ENCODE measurements at regions not wholly inside any gene's neighbourhood (a gene's known extent, or its start where the extent isn't known, plus 50 kb on each side); places are given as distances from the start of the nearest gene placed in this dataset.

DNA sequence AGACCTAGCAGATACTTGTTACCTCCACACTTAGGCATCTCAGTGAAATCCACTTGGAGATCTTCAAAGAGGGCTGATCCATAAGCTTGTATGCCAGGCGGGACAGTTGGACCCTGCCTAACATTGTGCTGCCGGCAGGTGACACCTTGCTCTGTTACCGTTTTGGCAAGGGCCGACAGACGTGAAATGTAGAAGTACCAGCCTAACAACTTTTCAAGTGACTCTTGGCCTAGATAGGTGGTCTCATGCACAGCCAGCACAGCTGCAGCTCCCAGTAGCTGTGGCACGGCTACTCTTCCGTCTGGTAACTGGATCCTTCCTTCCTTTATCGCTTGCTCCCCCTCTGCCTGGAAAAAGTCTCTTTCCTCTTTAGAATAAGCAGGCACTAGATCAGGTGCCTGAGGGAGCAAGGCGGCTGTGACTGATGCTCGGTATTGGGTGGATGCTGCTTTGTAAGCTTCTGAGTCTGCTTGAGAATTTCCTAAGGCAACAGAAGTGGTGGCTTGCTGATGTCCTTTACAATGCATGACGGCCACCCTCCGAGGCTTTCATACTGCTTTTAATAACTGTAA is 713.5 kb downstream of the AMY1C start:
- no peak overlapping the region for H3K27ac Mint-ChIP-seq (ENCODE audit: unreplicated experiment)
- Histone ChIP-seq H3K27me3 (replicated peaks; ENCODE audit: control insufficient read depth, insufficient read depth, low read length) (no peaks in the 10 kb centered on the region), H3K9me3 (no peaks in the 10 kb centered on the region), H3K4me3 (ENCODE audit: low read depth, low read length) (no peak overlapping the region), H3K36me3 (ENCODE audit: control insufficient read depth, insufficient read depth, low read length) (no peaks in the 10 kb centered on the region), H3K4me1 (no peaks in the 10 kb centered on the region)
- TF ChIP-seq, protein P1, sequence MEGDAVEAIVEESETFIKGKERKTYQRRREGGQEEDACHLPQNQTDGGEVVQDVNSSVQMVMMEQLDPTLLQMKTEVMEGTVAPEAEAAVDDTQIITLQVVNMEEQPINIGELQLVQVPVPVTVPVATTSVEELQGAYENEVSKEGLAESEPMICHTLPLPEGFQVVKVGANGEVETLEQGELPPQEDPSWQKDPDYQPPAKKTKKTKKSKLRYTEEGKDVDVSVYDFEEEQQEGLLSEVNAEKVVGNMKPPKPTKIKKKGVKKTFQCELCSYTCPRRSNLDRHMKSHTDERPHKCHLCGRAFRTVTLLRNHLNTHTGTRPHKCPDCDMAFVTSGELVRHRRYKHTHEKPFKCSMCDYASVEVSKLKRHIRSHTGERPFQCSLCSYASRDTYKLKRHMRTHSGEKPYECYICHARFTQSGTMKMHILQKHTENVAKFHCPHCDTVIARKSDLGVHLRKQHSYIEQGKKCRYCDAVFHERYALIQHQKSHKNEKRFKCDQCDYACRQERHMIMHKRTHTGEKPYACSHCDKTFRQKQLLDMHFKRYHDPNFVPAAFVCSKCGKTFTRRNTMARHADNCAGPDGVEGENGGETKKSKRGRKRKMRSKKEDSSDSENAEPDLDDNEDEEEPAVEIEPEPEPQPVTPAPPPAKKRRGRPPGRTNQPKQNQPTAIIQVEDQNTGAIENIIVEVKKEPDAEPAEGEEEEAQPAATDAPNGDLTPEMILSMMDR (IDR thresholded peaks at IDR 0.05; ENCODE audit: insufficient read depth in 1 of 2, low read depth in 1 of 2, low read length in 1 of 2, severe bottlenecking in 1 of 2, unreplicated experiment in 1 of 2), result no peak
- no peaks in the 10 kb centered on the region for H3K27me3 Mint-ChIP-seq (ENCODE audit: insufficient read depth, unreplicated experiment)
- BruUV-seq (replicated peaks), result no TSS peak
- POLR2A ChIA-PET, result no interaction called here
- H3K9me3 Mint-ChIP-seq (ENCODE audit: unreplicated experiment), result peaks cover 13% of the 10 kb centered on the region
- no peak overlapping the region for H3K4me3 Mint-ChIP-seq (ENCODE audit: unreplicated experiment)
- intact Hi-C loops (cut with micrococcal nuclease; ENCODE audit: unreplicated experiment), result no loop called here
- CTCF ChIA-PET, result no interaction called here
- no peak for DNase-seq
- H3K36me3 Mint-ChIP-seq (ENCODE audit: insufficient read depth, unreplicated experiment), result no peaks in the 10 kb centered on the region
- H3K4me1 Mint-ChIP-seq (ENCODE audit: low read depth, unreplicated experiment), result no peaks in the 10 kb centered on the region

DNA sequence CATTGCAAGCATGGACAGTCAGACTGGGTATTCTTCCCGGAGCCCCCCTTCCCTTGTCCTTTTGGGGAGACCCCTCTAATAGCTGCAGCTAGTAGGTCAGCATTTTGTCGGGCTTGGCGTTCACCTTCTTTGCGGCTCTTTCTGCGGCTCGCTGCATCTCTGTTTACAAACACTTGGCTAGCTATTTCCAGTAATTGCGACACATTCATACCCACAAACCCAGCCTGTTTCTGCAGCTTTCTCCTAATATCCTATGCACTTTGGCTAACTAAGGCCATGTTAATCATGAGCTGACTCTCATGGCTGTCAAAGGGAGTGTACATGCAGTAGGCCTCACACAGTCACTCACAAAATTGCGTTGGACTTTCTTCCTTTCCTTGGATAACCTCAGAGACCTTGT is 716.4 kb downstream of the AMY1C start:
- H3K9me3 ChIP-seq, result no peaks in the 10 kb centered on the region
- DNase-seq, result no peak
- no peak overlapping the region for H3K4me3 Mint-ChIP-seq (ENCODE audit: unreplicated experiment)
- POLR2A ChIA-PET, result no interaction called here
- BruUV-seq (replicated peaks), result no TSS peak
- no peaks in the 10 kb centered on the region for H3K4me1 Mint-ChIP-seq (ENCODE audit: low read depth, unreplicated experiment)
- CTCF ChIA-PET, result no interaction called here
- no peaks in the 10 kb centered on the region for H3K4me1 ChIP-seq
- intact Hi-C loops (cut with micrococcal nuclease; ENCODE audit: unreplicated experiment), result no loop called here
- no peaks in the 10 kb centered on the region for H3K36me3 ChIP-seq (ENCODE audit: control insufficient read depth, insufficient read depth, low read length)
- TF ChIP-seq, protein P1 (IDR thresholded peaks at IDR 0.05; ENCODE audit: insufficient read depth in 1 of 2, low read depth in 1 of 2, low read length in 1 of 2, severe bottlenecking in 1 of 2, unreplicated experiment in 1 of 2), result no peak
- H3K4me3 ChIP-seq (ENCODE audit: low read depth, low read length), result no peak overlapping the region
- H3K27me3 Mint-ChIP-seq (ENCODE audit: insufficient read depth, unreplicated experiment), result no peaks in the 10 kb centered on the region
- no peaks in the 10 kb centered on the region for H3K9me3 Mint-ChIP-seq (ENCODE audit: unreplicated experiment)
- no peak overlapping the region for H3K27ac Mint-ChIP-seq (ENCODE audit: unreplicated experiment)
- no peaks in the 10 kb centered on the region for H3K36me3 Mint-ChIP-seq (ENCODE audit: insufficient read depth, unreplicated experiment)
- no peaks in the 10 kb centered on the region for H3K27me3 ChIP-seq (replicated peaks; ENCODE audit: control insufficient read depth, insufficient read depth, low read length)

DNA sequence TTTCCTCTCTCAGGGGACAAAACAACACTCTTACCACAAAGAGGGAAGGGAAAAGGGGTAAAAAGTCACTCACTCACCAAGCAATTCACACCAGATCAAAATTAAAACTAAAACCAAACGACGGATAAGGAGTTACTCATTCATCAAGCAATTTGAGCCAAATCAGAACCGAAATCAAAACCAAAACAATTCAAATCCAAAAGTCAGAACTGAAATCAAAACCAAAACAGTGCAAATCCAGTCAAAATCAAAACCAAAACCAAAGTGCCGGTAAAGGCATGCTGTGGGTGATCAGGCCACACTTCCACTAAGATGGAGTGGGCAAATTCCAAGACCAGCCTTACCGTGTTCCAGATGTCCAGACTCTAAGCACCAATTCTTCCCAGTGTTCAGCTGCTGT is 717.9 kb downstream of the AMY1C start:
- Histone ChIP-seq H3K9me3 (no peaks in the 10 kb centered on the region), H3K27me3 (replicated peaks; ENCODE audit: control insufficient read depth, insufficient read depth, low read length) (no peaks in the 10 kb centered on the region), H3K36me3 (ENCODE audit: control insufficient read depth, insufficient read depth, low read length) (no peaks in the 10 kb centered on the region), H3K4me3 (ENCODE audit: low read depth, low read length) (no peak overlapping the region), H3K4me1 (no peaks in the 10 kb centered on the region)
- H3K27ac Mint-ChIP-seq (ENCODE audit: unreplicated experiment), result no peak overlapping the region
- no peak overlapping the region for H3K4me3 Mint-ChIP-seq (ENCODE audit: unreplicated experiment)
- no peaks in the 10 kb centered on the region for H3K27me3 Mint-ChIP-seq (ENCODE audit: insufficient read depth, unreplicated experiment)
- no peaks in the 10 kb centered on the region for H3K4me1 Mint-ChIP-seq (ENCODE audit: low read depth, unreplicated experiment)
- no peaks in the 10 kb centered on the region for H3K9me3 Mint-ChIP-seq (ENCODE audit: unreplicated experiment)
- no TSS peak for BruUV-seq (replicated peaks)
- DNase-seq, result no peak
- TF ChIP-seq, protein P1 (IDR thresholded peaks at IDR 0.05; ENCODE audit: insufficient read depth in 1 of 2, low read depth in 1 of 2, low read length in 1 of 2, severe bottlenecking in 1 of 2, unreplicated experiment in 1 of 2), result no peak
- CTCF ChIA-PET, result no interaction called here
- H3K36me3 Mint-ChIP-seq (ENCODE audit: insufficient read depth, unreplicated experiment), result no peaks in the 10 kb centered on the region
- POLR2A ChIA-PET, result no interaction called here
- intact Hi-C loops (cut with micrococcal nuclease; ENCODE audit: unreplicated experiment), result no loop called here
